Neural crest cell (in vitro differentiated cells): ENCODE measurements at regions not wholly inside any gene's neighbourhood (a gene's known extent, or its start where the extent isn't known, plus 50 kb on each side); places are given as distances from the start of the nearest gene placed in this dataset.

ENCODE experiments used
- DNase-seq: peaks from one replicate; pipeline ENCODE4 v3.0.0; 2021; ENCODE audit warnings: low read depth, mixed read lengths, low spot score
- H3K27ac Mint-ChIP-seq: one replicate; pipeline ENCODE4 v1.8.0; 2021; ENCODE audit warnings: mild to moderate bottlenecking, mixed read lengths; ENCODE audit not compliant: unreplicated experiment
- H3K27me3 Mint-ChIP-seq: 2 replicates; pipeline ENCODE4 v1.8.0; 2021; ENCODE audit warnings: low read depth, mild to moderate bottlenecking, mixed read lengths
- H3K36me3 Mint-ChIP-seq: 2 replicates; pipeline ENCODE4 v1.8.0; 2021; ENCODE audit warnings: low read depth, mild to moderate bottlenecking, mixed read lengths
- H3K4me1 Mint-ChIP-seq: 2 replicates; pipeline ENCODE4 v1.8.0; 2021; ENCODE audit warnings: mixed read lengths
- H3K4me3 Mint-ChIP-seq: one replicate; pipeline ENCODE4 v1.8.0; 2021; ENCODE audit warnings: mild to moderate bottlenecking, mixed read lengths
- H3K9me3 Mint-ChIP-seq: 2 replicates; pipeline ENCODE4 v1.8.0; 2021; ENCODE audit warnings: mixed read lengths
- TF ChIP-seq, protein P1 (sequence below): fragments of 200-600 bp; sonication (generic); conservative IDR thresholded peaks from 2 replicates; pipeline ENCODE4 v1.5.0; 2021; ENCODE audit warnings: antibody characterized with exemption, mild to moderate bottlenecking

DNA sequence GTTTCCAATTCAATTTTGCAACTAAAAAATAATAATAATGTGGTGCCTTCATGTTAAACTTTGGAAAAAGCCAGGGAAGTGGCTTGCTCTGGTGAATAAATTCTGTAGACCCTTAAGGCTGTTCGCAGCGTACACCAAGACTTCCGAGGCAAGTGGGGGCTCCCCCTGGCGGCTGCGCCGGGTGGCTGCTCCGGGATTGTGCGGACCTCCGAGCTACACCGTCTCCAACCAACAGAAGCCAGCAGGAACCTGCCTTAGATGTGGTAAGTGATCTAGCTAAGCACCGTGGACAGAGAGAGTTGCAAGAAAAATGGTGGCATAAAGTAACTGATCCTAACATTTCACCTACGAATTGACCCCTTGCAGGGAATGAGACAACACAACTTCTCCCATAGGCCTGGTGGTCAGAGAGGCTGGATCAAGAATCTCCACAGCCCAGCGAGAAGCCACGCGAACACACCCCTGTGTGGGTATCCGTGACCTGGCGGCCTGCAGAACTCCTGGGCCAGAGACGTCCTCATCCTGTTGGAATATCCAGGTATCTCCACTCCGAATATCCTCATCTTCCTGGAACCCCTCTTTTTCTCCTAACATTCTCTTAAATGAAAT lies 69.6 kb downstream of the TBXT start:
- H3K4me1 Mint-ChIP-seq: peaks cover 10% of the 10 kb centered on the region
- peak; percentile 91 for DNase-seq
- peak overlapping the region; percentile 91 for H3K4me3 Mint-ChIP-seq
- H3K27ac Mint-ChIP-seq: peak overlapping the region; percentile 83
- TF ChIP-seq, protein P1, sequence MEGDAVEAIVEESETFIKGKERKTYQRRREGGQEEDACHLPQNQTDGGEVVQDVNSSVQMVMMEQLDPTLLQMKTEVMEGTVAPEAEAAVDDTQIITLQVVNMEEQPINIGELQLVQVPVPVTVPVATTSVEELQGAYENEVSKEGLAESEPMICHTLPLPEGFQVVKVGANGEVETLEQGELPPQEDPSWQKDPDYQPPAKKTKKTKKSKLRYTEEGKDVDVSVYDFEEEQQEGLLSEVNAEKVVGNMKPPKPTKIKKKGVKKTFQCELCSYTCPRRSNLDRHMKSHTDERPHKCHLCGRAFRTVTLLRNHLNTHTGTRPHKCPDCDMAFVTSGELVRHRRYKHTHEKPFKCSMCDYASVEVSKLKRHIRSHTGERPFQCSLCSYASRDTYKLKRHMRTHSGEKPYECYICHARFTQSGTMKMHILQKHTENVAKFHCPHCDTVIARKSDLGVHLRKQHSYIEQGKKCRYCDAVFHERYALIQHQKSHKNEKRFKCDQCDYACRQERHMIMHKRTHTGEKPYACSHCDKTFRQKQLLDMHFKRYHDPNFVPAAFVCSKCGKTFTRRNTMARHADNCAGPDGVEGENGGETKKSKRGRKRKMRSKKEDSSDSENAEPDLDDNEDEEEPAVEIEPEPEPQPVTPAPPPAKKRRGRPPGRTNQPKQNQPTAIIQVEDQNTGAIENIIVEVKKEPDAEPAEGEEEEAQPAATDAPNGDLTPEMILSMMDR: peak; percentile 96
- H3K9me3 Mint-ChIP-seq: peaks cover 15% of the 10 kb centered on the region
- H3K36me3 Mint-ChIP-seq: peaks cover 11% of the 10 kb centered on the region
- peaks cover 11% of the 10 kb centered on the region for H3K27me3 Mint-ChIP-seq

DNA sequence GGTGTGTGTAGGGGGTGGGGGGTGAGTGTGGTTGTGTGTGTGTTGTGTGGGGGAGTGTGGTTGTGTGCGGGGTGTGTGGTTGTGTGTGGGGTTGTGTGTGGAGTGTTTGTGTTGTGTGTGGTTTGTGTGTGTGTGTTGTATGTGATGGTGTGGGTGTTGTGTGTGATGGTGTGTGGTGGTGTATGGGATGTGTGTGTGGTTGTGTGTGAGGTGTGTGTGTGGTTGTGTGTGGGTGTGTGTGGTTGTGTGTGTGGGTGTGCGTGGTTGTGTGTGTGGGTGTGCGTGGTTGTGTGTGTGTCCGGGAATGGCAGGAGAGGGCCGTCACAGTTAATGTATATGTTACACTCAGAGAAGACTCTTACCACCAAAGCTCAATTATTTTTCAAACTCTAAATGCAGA lies 79.8 kb downstream of the TBXT start:
- Mint-ChIP-seq H3K9me3 (no peaks in the 10 kb centered on the region), H3K36me3 (no peaks in the 10 kb centered on the region), H3K4me3 (no peak overlapping the region), H3K27me3 (no peaks in the 10 kb centered on the region), H3K27ac (no peak overlapping the region), H3K4me1 (no peaks in the 10 kb centered on the region)
- no peak for DNase-seq
- TF ChIP-seq, protein P1: no peak

DNA sequence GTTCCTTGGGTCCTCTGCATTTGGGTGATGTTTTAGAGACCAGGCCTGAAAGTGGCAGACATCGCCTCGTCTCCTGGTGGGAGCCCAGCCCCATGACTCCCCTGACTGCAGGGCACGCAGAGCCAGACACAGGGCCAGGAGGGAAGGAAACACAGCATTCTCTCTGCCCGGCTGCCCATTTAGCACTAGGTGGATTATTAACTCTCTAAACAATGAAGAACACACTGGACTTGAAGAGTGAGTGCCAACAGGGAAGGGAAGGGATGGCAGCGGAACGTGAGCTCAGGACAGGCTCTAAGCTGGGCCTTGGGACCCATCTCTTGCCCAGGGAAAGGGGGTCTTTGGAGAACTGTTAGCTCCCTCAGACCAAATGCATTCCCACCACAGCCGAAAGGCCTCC lies 80.4 kb downstream of the TBXT start:
- no peak overlapping the region for H3K4me3 Mint-ChIP-seq
- DNase-seq: no peak
- no peaks in the 10 kb centered on the region for H3K36me3 Mint-ChIP-seq
- H3K4me1 Mint-ChIP-seq: no peaks in the 10 kb centered on the region
- no peak overlapping the region for H3K27ac Mint-ChIP-seq
- TF ChIP-seq, protein P1: no peak
- H3K9me3 Mint-ChIP-seq: no peaks in the 10 kb centered on the region
- no peaks in the 10 kb centered on the region for H3K27me3 Mint-ChIP-seq

DNA sequence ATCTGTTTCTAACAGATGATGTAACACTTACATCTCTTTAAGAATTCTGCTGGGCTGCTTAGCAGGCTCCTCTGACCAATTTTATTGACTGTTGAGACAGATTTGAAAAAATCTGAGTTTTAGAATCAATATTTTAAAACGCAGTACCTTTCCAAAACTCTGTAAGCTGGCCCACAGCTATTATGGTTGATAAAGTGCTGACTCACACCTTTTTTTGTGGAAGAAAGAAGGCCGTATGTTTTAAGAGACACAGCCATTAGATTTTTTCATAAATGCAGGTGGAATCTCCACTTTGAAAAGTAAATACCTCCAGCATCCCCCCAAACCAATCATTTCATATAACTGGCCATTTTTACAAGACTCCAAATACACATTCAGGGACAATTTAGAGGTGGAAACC lies 82.2 kb downstream of the TBXT start:
- Mint-ChIP-seq H3K27ac (no peak overlapping the region), H3K36me3 (no peaks in the 10 kb centered on the region), H3K27me3 (no peaks in the 10 kb centered on the region), H3K4me1 (no peaks in the 10 kb centered on the region), H3K9me3 (no peaks in the 10 kb centered on the region), H3K4me3 (no peak overlapping the region)
- no peak for DNase-seq
- TF ChIP-seq, protein P1: no peak

DNA sequence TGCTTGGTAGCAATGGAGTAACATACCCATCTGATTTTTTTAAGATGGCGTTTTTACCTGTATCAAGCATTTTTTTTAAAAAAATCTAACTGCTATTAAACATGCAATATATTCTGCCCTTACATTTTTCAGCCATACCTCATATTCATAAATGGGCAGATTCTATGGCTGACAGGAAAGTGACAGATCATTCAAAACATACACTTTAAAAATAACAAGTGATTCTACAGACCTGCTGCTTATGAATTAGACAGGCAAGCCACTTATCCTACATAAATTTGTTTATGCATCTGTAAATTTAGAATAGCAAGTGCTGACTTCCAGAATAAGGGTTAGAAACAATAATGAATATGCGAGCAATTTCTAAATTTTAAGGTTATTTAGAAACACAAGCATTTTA lies 82.7 kb downstream of the TBXT start:
- H3K27ac Mint-ChIP-seq: no peak overlapping the region

More for the DNA sequence above, 82.7 kb downstream of the TBXT start:
- no peak for DNase-seq
- H3K4me3 Mint-ChIP-seq: no peak overlapping the region
- no peaks in the 10 kb centered on the region for H3K27me3 Mint-ChIP-seq
- TF ChIP-seq, protein P1: no peak
- no peaks in the 10 kb centered on the region for H3K36me3 Mint-ChIP-seq
- H3K9me3 Mint-ChIP-seq: no peaks in the 10 kb centered on the region
- H3K4me1 Mint-ChIP-seq: no peaks in the 10 kb centered on the region
